ENCODE measurements at regions not wholly inside any gene's neighbourhood (a gene's known extent, or its start where the extent isn't known, plus 50 kb on each side); places are given as distances from the start of the nearest gene placed in this dataset.
"Not testable (repeated sequence)": the region's sequence is repeated elsewhere in the genome, so short reads cannot be mapped to it uniquely, and the experiment has no call there.

GRCh38 chr15:98276018-98276417, 315.5 kb downstream of the ARRDC4 start:
- DNase-seq (ENCODE audit: low read depth, low spot score), result no peak

GRCh38 chr15:98277602-98278001, 317.1 kb downstream of the ARRDC4 start:
- DNase-seq (ENCODE audit: low read depth, low spot score), result no peak

- no peak for DNase-seq (ENCODE audit: low read depth, low spot score)
Measured at GRCh38 chr15:98280284-98280975, 319.9 kb downstream of the ARRDC4 start.

GRCh38 chr15:98281130-98281529, 320.6 kb downstream of the ARRDC4 start:
- no peak for DNase-seq (ENCODE audit: low read depth, low spot score)

GRCh38 chr15:98282656-98283332, 322.3 kb downstream of the ARRDC4 start:
- DNase-seq (ENCODE audit: low read depth, low spot score), result no peak

- DNase-seq (ENCODE audit: low read depth, low spot score), result no peak
Measured at GRCh38 chr15:98286200-98286599, 325.7 kb downstream of the ARRDC4 start.

- no peak for DNase-seq (ENCODE audit: low read depth, low spot score)
Measured at GRCh38 chr15:98286831-98287230, 326.3 kb downstream of the ARRDC4 start.

- no peak for DNase-seq (ENCODE audit: low read depth, low spot score)
Measured at GRCh38 chr15:98288091-98288590, 327.6 kb downstream of the ARRDC4 start.

- DNase-seq (ENCODE audit: low read depth, low spot score), result no peak
Measured at GRCh38 chr15:98289747-98290146, 329.2 kb downstream of the ARRDC4 start.

- DNase-seq (ENCODE audit: low read depth, low spot score), result no peak
Measured at GRCh38 chr15:98292442-98293240, 332.1 kb downstream of the ARRDC4 start.

GRCh38 chr15:98294126-98294525, 333.6 kb downstream of the ARRDC4 start:
- DNase-seq (ENCODE audit: low read depth, low spot score), result no peak

- not testable (repeated sequence) for DNase-seq (ENCODE audit: low read depth, low spot score)
Measured at GRCh38 chr15:98295101-98295759, 334.7 kb downstream of the ARRDC4 start.

GRCh38 chr15:98296653-98297052, 336.1 kb downstream of the ARRDC4 start:
- no peak for DNase-seq (ENCODE audit: low read depth, low spot score)

- DNase-seq (ENCODE audit: low read depth, low spot score), result no peak
Measured at GRCh38 chr15:98304371-98304770, 343.9 kb downstream of the ARRDC4 start.

- DNase-seq (ENCODE audit: low read depth, low spot score), result no peak
Measured at GRCh38 chr15:98308117-98308516, 340.2 kb upstream of the IGF1R start.

- DNase-seq (ENCODE audit: low read depth, low spot score), result peak; percentile 39
Measured at GRCh38 chr15:98311566-98312188, 336.7 kb upstream of the IGF1R start.

- no peak for DNase-seq (ENCODE audit: low read depth, low spot score)
Measured at GRCh38 chr15:98312913-98313312, 335.4 kb upstream of the IGF1R start.

GRCh38 chr15:98315971-98316370, 332.4 kb upstream of the IGF1R start:
- DNase-seq (ENCODE audit: low read depth, low spot score), result no peak

- no peak for DNase-seq (ENCODE audit: low read depth, low spot score)
Measured at GRCh38 chr15:98321896-98322295, 326.4 kb upstream of the IGF1R start.

- DNase-seq (ENCODE audit: low read depth, low spot score), result no peak
Measured at GRCh38 chr15:98322581-98322980, 325.8 kb upstream of the IGF1R start.

- no peak for DNase-seq (ENCODE audit: low read depth, low spot score)
Measured at GRCh38 chr15:98324341-98324970, 323.9 kb upstream of the IGF1R start.

Measured in activated CD4-positive, CD25-positive, alpha-beta regulatory T cell treated with anti-CD3 and anti-CD28 coated beads, Interleukin-2, amount 50 U/mL, for 16 hours (primary cell).